VCaP (cell line): ENCODE measurements at regions not wholly inside any gene's neighbourhood (a gene's known extent, or its start where the extent isn't known, plus 50 kb on each side); places are given as distances from the start of the nearest gene placed in this dataset.

Experiments
- H3K27ac ChIP-seq: fragments of 450-650 bp; 2 replicates; pipeline ENCODE4 v1.5.1; 2017
- TF ChIP-seq, protein P1 (sequence below): fragments of 450-650 bp; conservative IDR thresholded peaks from 2 replicates; pipeline ENCODE4 v1.5.1; 2017; ENCODE audit warnings: mild to moderate bottlenecking, moderate library complexity

- no peak overlapping the region for H3K27ac ChIP-seq
- TF ChIP-seq, protein P1, sequence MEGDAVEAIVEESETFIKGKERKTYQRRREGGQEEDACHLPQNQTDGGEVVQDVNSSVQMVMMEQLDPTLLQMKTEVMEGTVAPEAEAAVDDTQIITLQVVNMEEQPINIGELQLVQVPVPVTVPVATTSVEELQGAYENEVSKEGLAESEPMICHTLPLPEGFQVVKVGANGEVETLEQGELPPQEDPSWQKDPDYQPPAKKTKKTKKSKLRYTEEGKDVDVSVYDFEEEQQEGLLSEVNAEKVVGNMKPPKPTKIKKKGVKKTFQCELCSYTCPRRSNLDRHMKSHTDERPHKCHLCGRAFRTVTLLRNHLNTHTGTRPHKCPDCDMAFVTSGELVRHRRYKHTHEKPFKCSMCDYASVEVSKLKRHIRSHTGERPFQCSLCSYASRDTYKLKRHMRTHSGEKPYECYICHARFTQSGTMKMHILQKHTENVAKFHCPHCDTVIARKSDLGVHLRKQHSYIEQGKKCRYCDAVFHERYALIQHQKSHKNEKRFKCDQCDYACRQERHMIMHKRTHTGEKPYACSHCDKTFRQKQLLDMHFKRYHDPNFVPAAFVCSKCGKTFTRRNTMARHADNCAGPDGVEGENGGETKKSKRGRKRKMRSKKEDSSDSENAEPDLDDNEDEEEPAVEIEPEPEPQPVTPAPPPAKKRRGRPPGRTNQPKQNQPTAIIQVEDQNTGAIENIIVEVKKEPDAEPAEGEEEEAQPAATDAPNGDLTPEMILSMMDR = no peak
Observed at GRCh38 chr13:19020988-19021387, 160.6 kb downstream of the TUBA3C start.

- TF ChIP-seq, protein P1 = no peak
- H3K27ac ChIP-seq = no peak overlapping the region
Observed at GRCh38 chr13:18998389-18998788, 183.2 kb downstream of the TUBA3C start.

DNA sequence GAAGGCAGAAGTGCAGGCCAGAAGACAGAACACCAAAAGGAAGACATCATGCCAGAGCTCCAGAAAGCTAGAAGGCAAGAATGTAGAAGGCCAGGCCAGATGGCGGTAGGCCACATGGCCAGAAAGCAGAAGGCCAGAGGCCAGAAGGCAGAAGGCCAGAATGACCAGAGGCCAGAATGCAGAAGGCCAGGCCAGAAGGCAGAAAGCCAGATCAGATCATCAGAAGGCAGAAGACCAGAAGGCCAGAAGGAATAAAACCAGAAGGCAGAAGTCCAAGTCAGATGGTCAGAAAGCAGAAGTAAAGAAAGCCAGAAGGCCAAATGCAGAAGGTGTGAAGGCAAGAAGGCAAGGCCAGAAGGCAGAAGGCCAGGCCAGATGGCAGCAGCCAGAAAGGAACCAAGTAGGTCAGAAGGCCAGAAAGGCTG, 185.0 kb downstream of the TUBA3C start:
- TF ChIP-seq, protein P1 = no peak
- no peak overlapping the region for H3K27ac ChIP-seq

- TF ChIP-seq, protein P1 = no peak
- H3K27ac ChIP-seq = no peak overlapping the region
Observed at GRCh38 chr13:18996221-18996620, 185.4 kb downstream of the TUBA3C start.

- TF ChIP-seq, protein P1 = no peak
- H3K27ac ChIP-seq = no peak overlapping the region
Observed at GRCh38 chr13:18995259-18995873, 186.3 kb downstream of the TUBA3C start.

DNA sequence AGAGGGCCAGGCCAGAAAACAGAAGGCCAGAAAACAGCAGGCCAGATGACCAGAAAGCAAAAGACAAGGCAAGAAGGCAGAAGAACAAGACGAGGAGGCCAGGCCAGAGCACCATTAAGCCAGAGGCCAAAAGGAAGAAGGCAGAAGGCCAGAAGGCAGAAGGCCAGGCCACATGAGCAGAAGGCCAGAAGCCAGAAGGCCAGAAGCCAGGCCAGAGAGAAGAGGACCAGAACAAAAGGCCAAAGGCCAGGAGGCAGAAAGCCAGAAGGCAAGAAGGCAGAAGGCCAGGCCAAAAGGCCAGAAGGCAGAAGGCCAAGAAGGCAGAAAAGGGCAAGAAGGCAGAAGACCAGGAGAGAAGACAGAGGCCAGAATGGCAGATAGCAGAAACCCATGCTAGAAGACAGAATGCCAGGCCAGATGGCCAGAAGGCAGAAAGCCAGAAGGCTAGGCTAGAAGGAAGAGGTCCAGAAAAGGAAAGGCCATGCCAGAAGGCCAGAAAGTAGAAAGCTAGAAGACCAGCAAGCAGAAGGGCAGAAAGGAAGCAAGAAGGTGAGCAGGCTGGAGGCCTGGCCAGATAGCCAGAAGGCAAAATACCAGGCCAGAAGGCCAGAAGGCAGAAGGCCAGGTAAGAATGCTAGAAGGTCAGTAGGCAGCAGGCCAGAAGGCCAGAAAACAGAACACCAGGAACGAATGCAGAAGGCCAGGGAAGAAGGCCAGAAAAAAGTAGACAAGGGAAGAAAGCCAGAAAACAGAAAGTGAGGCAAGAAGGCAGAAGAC, 187.6 kb downstream of the TUBA3C start:
- TF ChIP-seq, protein P1 = no peak
- H3K27ac ChIP-seq = no peak overlapping the region

- H3K27ac ChIP-seq = no peak overlapping the region
- TF ChIP-seq, protein P1 = no peak
Observed at GRCh38 chr13:18992791-18993190, 188.8 kb downstream of the TUBA3C start.
